Cardiac fibroblast (primary cell): ENCODE measurements at regions not wholly inside any gene's neighbourhood (a gene's known extent, or its start where the extent isn't known, plus 50 kb on each side); places are given as distances from the start of the nearest gene placed in this dataset.
"Not testable (repeated sequence)": the region's sequence is repeated elsewhere in the genome, so short reads cannot be mapped to it uniquely, and the experiment has no call there.

Experiments
- DNase-seq, 2 donors: peaks; one replicate each; pipeline versions ENCODE4 v3.0.0 to v3.0.0-alpha.2; 2010; ENCODE audit warnings: low read depth in 2 of 2
- H3K4me3 ChIP-seq, 2 donors: replicated peaks in 1 of 2; 1 replicate in 1 of 2; 2 replicates in 1 of 2; pipeline ENCODE4 v1.5.1; 2011; ENCODE audit warnings: low read depth in 2 of 2, low read length in 2 of 2, mild to moderate bottlenecking in 2 of 2, moderate library complexity in 1 of 2
- TF ChIP-seq, protein P1 (sequence below): IDR thresholded peaks from one replicate; pipeline ENCODE4 v1.5.1; 2011; ENCODE audit warnings: low read depth, mild to moderate bottlenecking, low read length, inconsistent platforms

DNA sequence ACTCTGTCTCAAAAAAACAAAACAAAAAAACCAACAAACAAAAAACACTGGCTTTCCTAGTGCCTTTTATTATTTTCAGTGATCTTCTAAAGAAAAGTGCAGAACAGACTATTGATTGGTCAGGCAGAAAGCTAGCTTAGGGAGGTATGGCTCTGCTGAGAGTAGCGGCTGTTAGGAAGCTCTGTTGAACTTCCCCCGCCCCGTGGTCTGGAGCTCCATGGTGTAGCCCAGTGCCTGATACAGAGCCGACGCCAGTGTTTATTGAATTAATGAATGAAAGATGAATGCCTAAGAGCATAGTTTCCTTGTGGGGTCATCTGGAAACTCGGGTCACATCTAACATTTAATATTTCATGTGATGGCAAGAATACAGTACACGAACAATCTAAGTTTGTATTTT, 90.5 kb upstream of the ARMC3 start:
- DNase-seq = no peak
- no peak overlapping the region for H3K4me3 ChIP-seq
- TF ChIP-seq, protein P1, sequence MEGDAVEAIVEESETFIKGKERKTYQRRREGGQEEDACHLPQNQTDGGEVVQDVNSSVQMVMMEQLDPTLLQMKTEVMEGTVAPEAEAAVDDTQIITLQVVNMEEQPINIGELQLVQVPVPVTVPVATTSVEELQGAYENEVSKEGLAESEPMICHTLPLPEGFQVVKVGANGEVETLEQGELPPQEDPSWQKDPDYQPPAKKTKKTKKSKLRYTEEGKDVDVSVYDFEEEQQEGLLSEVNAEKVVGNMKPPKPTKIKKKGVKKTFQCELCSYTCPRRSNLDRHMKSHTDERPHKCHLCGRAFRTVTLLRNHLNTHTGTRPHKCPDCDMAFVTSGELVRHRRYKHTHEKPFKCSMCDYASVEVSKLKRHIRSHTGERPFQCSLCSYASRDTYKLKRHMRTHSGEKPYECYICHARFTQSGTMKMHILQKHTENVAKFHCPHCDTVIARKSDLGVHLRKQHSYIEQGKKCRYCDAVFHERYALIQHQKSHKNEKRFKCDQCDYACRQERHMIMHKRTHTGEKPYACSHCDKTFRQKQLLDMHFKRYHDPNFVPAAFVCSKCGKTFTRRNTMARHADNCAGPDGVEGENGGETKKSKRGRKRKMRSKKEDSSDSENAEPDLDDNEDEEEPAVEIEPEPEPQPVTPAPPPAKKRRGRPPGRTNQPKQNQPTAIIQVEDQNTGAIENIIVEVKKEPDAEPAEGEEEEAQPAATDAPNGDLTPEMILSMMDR = no peak

DNA sequence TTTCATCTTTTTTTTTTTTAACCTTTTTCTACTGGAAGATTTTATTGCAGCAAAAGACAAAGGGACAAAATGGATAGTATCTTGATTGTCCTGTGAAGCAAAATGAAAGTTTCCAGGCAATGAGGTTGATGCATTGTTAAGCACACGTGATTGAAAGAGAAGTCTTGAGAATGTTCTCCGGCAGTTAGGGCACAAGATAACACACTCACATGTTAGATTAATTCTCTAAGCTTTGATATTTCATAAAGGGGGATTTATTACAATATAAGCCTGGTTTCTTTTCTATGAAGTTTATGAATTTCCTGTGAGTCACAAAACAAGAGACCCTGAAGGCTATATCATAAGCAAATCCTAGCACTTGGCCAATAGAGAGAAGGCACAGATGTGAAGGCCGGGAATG, 93.4 kb upstream of the ARMC3 start:
- DNase-seq = no peak
- H3K4me3 ChIP-seq = no peak overlapping the region
- TF ChIP-seq, protein P1 = no peak

DNA sequence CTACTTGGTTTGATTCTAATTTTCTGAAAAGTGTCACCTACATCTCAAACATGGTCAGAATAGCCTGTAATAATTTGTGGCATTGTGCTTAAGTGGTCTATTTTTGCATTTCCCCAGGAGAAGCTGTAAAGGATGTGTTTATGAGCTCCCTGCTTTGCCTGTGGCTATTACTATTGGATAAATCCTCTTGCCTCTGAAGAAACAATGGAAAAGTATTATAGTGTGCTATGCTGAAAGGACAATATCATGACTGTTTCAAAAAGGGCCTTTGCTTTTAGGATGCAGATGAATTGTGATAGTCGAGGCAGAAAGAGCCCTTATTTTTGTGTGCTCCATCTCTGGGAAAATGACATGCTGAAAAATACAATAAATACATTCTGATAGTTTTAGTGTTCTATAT, 94.1 kb upstream of the ARMC3 start:
- no peak for DNase-seq
- TF ChIP-seq, protein P1 = no peak
- H3K4me3 ChIP-seq = no peak overlapping the region

DNA sequence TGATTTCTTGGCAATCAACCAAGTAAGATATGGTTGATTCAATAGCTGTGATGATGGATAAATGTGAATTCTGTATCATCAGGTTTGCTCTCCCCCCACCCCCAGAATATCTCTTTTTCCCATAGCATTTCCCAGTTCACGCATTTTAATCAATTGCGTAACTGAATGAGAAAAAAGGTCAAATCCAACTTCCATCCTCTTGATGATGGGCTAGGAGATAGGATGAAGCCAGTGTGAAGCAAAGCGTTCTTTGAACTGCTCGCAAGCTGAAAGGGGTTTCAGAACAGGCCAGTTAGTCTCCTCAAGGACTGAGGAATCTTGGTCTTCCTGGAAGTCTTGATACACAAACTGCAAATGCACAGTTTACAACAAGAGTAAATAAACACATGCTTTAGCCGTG, 94.5 kb upstream of the ARMC3 start:
- TF ChIP-seq, protein P1 = no peak
- H3K4me3 ChIP-seq = no peak overlapping the region
- DNase-seq = no peak

DNA sequence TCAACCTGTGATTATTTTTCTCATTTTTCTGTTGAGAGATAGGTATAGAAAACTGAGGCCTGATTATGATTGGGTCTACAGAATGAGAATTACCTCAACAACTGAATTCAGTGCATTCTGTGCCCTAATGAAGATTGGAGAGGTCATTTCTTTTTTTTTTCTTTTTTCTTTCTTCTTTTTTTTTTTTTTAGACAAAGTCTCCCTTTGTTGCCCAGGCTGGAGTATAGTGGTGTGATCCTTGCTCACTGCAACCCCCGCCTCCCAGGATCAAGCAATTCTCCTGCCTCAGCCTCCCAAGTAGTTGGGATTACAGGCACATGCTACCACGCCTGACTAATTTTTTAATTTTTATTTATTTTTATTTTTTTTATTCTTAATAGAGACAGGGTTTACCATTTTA, 95.0 kb upstream of the ARMC3 start:
- H3K4me3 ChIP-seq = no peak overlapping the region
- no peak for DNase-seq
- TF ChIP-seq, protein P1 = no peak

DNA sequence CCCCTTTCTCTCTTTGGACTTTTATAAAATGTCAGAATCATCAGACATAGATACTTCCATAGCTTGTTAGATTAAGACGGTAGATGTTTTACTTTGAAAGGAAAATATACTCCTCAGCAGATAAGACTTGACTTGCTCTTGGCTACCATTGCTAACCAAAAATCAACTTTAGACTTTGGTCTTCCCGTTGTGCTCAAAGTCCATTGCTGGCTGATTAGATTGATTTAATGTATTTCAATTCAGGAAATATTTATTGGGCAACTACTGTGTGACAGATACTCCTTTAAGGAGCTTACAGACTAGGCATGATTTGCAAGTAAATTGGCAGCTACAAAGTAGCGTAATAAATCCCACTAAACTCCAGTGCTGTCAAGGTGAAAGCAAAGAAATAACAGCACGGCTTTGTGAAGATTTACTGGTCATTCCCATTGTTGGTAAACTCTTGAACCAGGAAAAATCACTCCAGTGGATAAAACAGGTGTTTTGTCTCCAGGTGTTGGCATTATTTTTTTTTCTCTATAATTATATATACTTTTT, 95.7 kb upstream of the ARMC3 start:
- DNase-seq = no peak
- TF ChIP-seq, protein P1 = no peak
- no peak overlapping the region for H3K4me3 ChIP-seq

DNA sequence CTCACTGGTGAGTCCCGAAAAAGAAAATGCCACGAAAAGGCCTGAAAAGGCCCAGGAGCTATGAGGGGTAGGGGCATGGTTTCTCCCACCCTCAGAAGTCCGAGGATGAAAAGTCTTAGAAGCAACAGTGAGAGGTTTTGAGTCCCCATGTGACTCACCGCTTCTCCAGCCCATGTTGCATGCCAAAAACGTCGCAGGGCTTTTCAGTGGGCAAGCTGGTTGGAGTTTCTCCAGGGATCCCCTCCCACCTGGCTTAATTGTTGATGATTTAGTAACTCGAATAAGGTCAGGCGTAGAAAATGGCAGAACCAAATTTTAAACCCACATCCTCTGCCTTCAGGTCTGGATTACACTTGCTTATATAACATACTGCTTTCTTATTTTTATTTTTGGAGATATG, 96.3 kb upstream of the ARMC3 start:
- H3K4me3 ChIP-seq = no peak overlapping the region
- TF ChIP-seq, protein P1 = no peak
- DNase-seq = no peak

DNA sequence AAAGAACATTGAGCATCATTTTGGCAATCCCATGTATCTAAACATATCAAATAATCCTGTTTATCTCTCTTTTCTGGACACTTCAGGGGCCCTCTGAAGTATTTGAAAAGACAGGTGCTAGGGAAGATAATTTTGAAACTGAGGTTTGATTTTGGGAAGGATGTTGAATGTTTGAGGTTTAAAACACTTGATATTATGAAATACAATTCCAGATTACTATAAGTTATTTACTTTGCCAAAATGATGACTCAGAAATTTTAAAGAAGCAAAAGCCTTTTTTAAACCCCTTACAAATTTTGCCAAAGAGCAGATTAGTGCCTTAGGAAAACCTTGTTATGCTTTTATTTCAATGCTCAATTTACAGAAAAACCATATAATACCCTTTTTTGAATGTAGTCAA, 99.1 kb upstream of the ARMC3 start:
- DNase-seq = peak; percentile 37 to 44
- H3K4me3 ChIP-seq = not testable (repeated sequence)
